RPMI8226 (cell line): ENCODE measurements at regions not wholly inside any gene's neighbourhood (a gene's known extent, or its start where the extent isn't known, plus 50 kb on each side); places are given as distances from the start of the nearest gene placed in this dataset.

ENCODE experiments used
- DNase-seq: peaks from one replicate; pipeline ENCODE4 v3.0.0-alpha.2; 2015

DNA sequence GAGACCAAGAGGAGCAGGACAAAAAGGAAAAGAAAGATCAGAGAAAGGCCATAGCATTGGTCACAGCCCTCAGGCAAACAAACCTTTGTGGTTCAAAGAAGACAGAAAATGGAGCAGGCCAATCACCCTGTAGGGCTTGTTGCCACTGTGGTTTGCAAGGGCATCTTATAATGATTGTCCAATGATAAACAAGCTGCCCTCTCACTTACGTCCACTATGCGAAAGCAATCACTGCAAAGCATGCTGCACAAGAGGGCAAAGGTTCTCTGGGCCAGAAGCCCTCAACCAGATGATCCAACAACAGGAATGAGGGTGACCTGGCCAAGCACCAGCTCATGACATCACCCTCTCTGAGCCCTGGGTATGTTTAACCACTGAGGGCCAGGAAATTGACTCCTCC lies 360.9 kb upstream of the HSFY2 start:
- no peak for DNase-seq

DNA sequence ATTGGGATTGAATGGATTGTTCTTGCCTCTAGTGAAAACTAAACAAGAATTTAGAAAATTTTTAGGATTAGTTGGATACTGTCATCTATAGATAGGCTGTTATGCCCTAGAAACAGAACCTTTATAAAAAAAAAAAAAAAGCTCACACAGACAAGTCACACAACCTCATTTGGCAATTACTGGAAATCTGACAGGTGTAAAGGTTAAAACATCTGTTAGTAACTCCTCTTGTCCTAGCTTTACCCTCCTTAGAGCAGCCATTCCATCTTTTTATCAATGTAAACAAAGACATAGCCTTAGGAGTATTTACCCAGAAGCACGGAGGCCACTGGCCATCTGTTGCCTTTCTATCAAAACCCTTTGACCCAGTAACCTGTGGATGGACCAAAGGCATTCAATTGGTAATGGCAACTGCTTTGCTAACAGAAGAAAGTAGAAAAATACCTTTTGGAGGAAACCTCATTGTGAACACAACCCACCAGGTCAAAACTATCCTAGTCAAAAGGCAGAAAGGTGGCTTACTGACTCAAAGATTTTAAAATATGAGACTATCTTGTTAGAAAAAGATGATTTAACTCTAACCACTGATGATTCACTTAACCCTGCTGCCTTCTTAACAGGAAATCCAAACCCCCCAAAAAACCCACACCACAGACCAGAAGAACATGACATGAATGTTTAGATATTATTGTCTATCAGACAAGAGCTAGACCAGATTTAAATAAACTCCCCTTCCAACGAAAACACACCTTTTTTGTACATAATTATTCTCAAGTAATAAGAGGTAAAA lies 357.2 kb upstream of the HSFY2 start:
- DNase-seq: no peak

DNA sequence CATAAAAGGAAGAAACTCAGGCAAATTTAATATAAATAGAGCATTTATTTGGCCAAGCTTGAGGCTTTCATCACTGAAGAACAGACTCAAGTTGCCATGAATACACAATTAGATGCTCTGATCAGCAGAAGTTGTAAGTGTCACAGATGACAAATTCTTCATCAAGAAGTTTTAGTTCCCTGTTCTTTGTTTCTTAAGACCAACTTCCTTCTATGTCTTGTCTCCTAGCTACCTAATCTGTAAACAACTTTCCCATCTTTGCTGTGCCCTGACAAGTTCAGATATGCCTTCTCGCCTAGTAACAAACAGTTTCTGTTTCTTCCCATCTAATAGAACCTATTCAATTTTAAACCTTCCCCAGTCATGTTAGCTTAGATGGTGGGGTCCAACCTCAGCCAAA lies 353.4 kb upstream of the HSFY2 start:
- no peak for DNase-seq

DNA sequence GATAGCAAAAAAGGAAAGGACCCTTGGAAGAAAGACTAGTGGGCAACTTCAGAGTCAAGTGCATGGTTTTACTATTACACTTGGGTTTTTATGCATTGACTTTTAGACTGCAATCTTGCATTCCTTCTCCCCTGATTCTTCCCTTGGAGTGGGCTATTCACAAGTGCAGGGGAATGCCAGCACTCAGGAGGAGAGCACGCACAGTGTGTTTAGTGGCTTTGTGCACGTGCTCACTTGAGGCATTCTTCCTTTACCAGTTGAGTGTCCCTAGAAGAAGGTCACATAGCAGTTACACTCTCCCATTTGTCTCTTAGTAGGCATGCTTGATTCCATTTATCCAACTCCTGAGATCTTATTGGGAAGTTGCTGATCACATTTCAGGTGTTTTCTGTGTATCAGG lies 351.1 kb upstream of the HSFY2 start:
- no peak for DNase-seq

DNA sequence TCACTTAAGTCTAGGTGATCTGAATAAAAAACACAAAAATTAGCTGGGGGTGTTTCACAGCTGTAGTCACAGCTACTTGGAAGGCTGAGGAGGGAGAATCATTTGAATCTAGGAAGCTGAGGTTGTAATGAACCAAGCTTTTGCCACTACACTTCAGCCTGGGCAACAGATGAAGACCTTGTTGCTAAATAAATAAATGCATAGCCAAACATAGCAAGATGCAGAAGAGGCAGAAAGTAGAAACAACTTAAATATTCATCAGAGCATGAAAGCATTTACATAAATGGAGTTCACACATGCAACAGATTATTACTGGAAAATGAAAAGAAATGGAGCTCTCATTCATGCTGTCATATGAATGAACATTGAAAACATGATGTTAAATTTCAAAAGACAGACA lies 348.9 kb upstream of the HSFY2 start:
- DNase-seq: no peak

DNA sequence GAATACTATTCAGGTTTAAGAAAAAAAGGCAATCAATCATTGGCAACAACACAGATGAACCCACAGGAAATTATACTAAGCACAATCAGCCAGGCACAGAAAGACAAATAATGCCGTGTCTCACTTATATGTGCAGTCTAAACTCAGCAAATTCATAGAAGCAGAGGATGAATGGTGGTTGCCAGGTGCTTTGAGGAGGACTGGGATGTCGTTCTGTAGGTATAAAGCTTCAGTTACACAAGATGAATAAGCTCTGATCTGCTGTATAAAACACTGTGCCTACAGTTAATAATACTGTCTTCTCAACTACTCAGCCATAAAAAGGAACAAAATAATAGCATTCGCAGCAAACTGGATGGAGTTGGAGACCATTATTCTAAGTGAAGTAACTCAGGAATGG lies 324.8 kb upstream of the HSFY2 start:
- DNase-seq: no peak

DNA sequence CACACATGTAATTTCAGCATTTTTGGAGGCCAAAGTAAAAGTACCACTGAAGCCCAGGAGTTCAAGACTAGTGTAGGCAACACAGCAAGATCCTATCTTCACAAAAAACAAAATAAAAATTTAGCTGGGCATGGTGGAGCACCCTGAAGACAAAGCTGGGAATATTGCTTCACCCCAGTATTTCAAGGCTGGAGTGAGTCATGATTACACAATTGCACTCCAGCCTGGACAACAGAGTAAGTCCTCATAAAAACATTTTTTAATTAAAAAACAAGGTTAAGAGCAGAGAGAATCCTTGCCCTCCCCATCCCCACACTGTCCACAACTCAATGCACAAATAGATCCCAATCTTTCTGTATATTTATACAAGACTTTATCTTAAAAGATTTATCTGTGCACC lies 321.9 kb upstream of the HSFY2 start:
- DNase-seq: no peak

DNA sequence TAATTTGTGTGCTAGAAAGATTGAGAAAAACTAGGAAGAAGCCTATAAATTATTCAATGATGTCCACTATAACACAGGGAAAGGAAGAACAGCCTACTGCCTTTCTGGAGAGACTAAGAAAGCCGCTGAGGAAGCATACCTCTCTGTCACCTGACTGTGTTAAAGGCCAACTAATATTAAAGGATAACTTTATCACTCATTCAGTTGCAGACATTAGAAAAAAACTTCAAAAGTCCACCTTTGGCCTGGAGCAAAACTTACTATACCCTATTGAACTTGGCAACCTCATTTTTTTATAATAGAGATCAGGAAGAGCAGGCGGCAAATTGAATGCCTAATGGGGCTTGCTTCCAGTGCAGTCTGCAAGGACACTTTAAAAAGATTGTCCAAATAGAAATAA lies 309.5 kb upstream of the HSFY2 start:
- no peak for DNase-seq

DNA sequence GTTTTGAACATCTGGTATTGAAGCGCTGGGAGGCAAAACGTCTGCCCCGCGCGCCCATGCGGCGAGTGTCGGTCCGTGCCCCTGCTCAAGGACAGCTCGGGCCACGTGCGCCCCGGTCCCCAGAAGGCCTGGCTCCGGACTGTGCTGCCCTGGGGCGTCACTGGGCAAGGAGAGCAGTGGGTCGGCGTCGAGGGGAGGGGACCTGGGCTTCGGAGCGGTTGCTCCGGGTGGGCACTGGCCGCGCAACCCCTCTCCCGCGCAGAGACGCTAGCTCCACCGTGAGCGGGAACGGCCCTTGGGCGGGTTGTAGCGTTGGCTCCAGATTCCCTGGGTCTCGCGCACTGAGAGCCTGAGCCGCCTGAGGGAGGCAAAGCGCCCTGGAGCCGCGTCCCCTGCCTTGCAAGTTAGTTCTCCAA lies 304.2 kb upstream of the HSFY2 start:
- no peak for DNase-seq

DNA sequence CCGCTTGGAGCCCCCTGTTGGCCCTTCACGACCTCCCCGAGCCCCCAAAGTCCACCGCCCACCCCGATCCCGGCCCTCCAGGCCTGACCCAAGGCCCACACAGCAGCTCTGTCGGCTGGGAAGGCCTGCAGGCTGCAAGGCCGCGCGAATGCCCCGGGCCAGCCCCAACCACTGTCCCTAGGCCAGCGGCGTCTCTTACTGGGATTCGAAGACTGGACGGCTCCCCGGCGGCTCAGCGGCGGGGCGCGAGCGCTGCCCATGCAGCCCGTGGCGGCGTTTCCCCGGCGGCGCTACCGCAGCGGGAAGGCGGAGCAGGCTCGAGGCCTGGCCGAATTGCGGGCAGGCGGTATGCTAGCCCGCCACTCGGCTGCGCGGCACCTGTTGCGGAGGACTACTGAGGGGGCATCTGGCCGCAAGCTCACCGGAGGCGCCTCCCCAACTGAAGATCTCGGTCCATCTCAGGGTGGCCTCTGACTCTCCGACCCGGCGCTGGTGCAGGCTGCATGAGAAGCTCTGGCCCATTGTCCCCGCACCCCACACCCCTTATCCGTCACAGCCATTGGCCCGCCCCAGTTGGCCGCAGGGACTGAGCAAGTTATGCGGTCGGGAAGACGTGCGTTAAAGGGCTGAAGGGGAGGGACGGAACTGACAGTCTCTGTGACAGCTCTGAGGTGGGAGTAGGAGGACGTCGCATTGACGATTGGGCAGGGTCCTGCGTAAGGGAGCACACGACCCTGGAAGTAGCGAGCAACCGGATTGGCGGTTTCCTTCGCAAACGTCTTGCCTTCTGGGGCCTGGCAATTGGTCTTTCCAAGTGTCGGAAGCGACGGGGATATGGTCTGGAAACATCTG lies 303.5 kb upstream of the HSFY2 start:
- no peak for DNase-seq

DNA sequence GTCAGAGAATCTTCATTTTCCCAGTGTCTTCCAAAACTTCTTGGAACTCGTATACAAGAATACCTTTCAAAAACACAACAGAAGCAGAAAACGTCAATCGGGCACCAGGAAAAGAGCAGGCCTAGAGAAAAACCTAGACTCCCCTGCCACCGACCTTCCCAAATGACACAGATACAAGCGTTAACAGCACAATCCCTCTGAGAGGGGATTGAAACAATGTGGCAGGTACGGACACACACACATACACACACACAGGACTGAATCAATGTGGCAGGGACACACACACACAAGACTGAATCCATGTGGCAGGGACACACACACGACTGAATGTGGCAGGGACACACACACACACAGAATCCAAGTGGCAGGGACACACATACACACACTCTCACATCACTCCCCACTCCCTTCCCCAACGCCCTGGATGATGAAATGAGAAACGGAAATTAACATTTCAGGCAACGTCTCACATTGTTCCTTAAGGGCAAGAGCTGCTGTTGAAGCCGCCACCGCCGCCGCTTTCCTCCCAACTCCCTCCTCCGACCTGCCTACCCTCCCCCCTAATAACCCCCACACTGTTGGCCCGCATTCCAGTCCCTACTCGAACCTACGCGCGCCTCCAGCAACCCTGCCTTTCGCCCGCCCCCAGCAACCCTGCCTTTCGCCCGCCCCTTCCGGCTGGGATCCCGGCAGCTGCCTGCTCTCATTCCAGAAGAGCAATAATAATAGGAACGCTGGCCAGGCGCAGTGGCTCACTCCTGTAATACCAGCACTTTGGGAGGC lies 302.1 kb upstream of the HSFY2 start:
- DNase-seq: no peak

DNA sequence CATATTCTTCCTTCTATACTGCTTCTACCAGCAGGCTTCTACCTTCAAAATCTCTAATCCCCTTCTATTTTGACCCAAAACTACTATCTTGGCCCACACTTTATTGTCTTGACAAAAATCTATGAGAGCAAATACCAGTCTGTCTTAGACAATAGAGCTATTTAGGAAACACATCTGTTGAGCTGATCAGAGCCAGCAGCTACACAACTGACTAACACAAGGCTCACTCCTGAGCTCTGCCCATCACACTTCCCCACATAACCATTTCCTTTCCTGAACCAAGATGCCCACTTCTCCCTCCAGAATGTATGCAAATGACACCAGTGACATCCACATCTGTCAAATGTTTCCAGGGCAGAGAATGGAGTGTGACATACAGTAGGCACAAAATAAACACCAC lies 293.9 kb upstream of the HSFY2 start:
- no peak for DNase-seq

DNA sequence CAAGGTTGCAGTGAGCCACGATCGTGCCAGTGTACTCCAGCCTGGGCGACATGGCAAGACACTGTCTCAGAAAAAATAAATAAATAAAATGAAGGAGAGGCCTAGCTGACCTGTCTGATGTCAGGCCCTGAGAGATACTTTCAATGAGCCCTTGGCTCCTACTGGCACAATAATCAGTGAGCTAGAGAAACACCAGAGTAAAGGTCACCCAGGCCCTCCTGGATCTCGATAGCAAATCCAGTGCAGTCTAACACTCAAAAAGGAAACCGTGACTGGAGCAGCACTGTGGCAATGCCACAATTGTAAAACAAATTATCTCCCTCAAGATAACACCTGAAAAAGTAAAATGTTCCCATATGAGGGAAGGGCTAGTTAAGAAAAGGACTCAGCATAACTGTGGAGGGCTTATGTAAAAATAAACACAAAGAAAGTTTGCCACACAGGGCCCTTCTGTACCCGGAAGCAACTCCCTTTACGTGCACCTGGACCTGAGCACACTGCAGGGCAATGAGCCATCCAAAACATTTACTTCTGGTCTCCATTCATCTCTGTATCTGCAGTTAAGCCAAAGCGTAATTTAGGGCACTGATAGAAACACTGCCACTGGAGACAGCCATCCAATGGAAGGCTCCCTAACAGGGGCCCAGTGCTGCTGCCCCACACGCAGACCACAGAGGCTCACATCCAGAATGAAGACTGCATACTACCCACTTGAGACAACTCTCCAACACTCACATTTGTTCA lies 293.1 kb upstream of the HSFY2 start:
- DNase-seq: no peak

DNA sequence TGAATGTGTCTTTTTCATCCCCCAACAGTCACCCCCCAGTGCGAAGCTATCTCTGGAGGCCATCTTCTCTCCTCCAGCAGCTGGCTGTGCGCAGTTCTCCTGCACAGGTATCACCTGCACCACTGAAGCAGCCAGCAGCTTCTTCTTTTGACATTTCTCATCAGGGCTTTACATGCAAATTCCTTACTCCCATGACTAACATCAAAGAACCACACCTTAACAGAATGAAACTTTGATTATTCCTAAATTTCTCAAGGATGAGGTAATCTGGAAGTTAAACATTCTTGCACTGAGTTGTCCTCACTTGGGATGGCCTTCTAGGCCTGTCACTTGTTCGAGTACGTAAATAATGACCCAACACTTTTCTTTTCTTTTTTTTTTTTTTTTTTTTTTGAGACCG lies 291.6 kb upstream of the HSFY2 start:
- no peak for DNase-seq

DNA sequence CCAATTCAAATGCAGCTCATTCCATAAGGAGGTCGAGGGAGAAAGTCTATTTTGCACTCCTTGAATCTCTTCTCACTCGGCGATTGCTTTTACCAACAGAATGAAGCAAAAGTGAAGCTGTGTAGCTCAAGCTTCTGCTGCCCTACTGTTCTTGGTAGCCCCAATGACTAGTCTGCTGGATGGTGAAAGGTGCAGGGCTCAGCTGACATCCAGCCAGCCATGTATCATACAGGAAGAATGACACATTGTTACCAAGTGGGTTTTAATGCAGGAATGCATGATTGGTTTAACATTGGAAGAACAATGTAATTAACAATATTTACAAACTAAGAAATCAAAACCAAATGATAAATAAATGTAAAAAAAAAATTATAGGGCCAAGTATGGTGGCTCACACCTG lies 286.2 kb upstream of the HSFY2 start:
- no peak for DNase-seq

DNA sequence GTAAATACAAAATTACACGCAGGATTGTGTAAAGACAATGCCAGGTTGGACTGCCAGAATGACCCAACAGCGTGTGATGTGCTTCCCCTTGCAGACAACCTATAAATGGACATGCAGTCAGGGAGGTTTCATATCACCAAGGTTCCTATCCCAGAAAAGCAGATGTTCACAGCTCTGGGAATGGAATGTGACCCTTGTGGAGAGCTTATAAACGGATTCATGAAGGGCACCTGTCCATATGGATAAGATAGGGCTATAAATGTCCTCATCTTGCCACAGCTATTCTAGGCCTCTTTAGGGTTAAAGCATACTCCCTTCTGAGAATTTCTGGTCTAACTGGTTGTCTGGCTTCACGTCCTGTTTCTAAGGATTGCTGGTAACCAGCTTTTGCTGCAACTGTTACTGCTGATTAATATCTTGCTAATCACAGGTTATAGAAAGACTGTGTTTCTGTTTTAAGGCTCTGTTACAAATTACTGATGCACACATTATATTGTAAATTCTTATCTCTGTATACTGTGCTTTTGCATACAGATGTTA lies 285.4 kb upstream of the HSFY2 start:
- no peak for DNase-seq

DNA sequence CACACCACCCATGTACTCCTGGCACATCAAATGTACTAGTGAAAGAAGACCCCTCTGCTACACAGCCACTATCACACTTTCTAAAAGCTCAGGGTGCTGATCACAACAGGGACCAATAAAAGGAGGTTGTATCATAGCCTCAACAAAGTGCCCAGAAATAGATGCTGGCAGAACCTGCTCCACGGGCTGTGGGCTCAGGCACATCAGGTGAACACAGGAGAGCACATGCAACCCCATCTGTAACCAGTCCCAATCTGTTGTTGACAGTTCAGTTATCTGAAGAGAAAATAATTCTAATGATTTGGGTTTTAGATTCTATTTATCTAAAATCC lies 282.6 kb upstream of the HSFY2 start:
- DNase-seq: no peak

DNA sequence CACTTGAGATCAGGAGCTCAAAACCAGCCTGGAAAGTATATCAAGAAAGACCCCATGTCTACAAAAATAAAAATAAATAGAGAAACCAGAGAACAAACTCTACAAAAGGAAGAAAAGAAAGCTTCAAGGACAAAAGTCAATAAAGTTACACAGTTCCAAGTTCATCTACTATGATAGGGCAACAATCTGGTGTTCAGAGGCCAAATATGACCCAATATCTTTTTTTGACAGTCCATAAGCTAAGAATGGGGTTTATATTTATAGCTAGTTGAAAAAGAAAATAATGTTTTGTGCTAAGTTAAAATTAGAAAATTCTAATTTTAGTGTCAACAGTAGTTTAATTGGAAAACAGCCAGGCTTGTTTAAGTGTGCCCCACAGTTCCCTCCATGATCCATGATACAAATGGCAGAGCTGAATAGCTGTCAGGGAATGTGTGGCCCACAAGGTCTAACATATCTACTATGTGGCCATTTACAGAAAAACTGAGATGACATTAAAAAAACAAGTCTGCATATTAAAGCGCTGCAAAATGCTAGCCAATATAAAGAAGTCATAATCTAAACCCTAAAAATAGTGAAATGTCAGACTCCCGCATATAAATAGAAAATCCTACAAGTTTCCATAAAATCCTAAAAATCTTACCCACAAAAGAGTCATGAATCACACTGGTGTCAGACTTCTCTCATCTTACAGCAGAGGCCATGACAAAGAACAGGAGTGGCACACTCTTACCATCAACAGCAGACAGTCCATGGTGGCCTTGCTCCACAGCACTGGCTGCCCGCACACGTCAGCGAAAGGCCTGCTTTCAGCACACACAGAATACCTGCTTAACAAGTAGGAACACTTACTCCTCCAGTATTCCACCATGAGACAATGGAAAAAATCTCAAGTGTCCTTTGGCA lies 281.9 kb upstream of the HSFY2 start:
- DNase-seq: no peak

DNA sequence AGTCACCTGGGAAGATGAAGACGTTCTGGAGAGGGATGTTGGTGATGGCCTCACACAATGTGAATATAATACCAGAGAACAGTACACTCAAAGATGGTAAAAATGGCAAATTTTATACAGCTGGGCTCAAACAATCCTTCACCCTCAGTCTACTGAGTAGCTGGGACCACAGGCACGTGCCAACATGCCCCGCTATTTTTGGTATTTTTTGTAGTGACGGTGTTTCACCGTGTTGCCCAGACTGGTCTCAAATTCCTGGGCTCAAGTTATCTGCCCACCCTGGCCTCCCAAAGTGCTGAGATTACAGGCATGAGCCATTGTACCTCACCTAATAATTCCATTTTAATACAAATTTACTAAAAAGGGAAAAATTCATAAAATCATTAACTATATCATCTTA lies 280.3 kb upstream of the HSFY2 start:
- DNase-seq: no peak

DNA sequence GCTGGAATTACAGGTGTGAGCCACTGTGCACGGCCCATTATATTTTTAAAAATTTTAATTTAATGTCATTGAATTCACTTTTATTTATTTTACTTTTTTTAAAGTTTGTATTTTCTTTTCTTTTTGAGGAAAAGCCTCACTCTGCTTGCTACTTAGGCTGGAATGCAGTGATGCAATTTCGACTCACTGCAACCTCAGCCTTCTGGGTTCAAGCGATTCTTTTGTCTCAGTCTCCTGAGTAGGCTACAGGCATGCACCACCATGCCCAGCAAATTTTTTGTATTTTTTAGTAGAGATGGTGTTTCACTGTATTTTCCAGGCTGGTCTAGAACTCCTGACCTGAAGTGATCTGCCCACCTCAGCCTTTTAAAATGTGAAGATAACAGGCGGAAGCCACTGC lies 277.5 kb upstream of the HSFY2 start:
- no peak for DNase-seq

DNA sequence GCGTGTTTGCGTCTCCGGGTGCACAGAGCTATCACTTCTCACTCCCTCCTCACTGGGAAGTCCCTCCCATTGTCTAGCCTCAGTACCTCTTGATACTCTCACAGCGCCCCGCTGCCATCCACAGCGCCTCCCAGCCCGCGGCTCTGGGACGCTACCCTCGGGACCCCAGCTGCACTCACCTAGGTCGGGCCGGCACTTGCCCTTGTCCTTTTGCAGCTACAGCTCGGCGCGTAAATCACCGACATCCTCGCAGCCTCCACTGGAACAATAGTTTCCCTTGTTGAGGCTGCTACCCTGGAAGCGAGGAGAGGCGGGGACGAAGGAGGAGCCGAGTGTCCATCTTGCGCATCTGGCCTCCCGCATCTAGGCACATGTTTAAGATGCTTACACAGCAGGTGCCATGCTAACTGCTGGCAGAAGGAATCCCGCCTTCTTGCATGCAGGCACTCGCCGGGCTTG lies 269.5 kb upstream of the HSFY2 start:
- DNase-seq: no peak
